ENCODE measurements at regions not wholly inside any gene's neighbourhood (a gene's known extent, or its start where the extent isn't known, plus 50 kb on each side); places are given as distances from the start of the nearest gene placed in this dataset.

GRCh38 chr2:58669998-58670397 lies 428.9 kb upstream of the FANCL start:
- Histone ChIP-seq H3K4me1 (ENCODE audit: insufficient read depth, insufficient read length) (no peaks in the 10 kb centered on the region), H3K9me3 (ENCODE audit: insufficient read depth, low read length) (no peaks in the 10 kb centered on the region), H3K4me3 (ENCODE audit: insufficient read length, low read depth) (no peak overlapping the region), H3K27me3 (ENCODE audit: insufficient read depth, insufficient read length) (no peaks in the 10 kb centered on the region), H3K36me3 (ENCODE audit: insufficient read depth, insufficient read length, low read length) (no peaks in the 10 kb centered on the region), H3K9ac (ENCODE audit: insufficient read length, low read depth) (no peak overlapping the region)
- TF ChIP-seq SUZ12 (IDR thresholded peaks at IDR 0.05; ENCODE audit: extremely low read depth, insufficient read depth, insufficient read length) (no peak), YY1 (IDR thresholded peaks at IDR 0.05; ENCODE audit: insufficient read depth, insufficient read length) (no peak), ZNF274 (IDR thresholded peaks at IDR 0.05; ENCODE audit: low read depth, low read length) (no peak)
- no peak for DNase-seq (ENCODE audit: low read depth, low spot score)

DNA sequence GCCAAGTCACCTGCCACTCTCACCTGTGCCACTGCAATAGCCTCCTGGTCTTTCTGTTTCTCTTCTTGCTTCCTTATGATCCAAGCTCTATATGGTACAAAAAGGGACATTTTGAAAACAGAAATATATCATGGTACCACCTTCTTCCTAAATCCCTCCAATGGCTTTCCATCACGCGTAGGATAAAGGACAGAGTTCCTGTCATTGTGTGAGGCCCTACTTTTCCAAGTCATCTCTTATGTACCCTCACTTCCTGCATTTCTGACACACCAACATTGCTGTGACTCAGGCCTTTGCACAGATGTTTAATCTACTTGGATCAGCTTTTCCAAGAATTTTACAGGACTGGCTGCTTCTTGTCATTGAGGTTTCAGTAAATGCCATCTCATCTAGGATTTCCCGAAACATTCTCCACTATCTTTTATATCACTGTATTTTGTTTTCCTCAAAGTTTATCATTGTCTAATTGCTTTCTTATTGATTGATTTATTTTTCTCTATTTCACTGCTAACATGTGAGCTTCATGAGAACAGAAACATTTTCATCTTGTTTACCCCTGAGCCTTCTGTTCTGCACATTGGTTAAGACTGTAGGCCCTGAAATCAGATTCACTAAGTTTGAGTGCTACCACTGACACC lies 426.1 kb upstream of the FANCL start:
- H3K27me3 ChIP-seq (ENCODE audit: insufficient read depth, insufficient read length): no peaks in the 10 kb centered on the region
- no peaks in the 10 kb centered on the region for H3K36me3 ChIP-seq (ENCODE audit: insufficient read depth, insufficient read length, low read length)
- no peak overlapping the region for H3K9ac ChIP-seq (ENCODE audit: insufficient read length, low read depth)
- no peaks in the 10 kb centered on the region for H3K9me3 ChIP-seq (ENCODE audit: insufficient read depth, low read length)
- H3K4me1 ChIP-seq (ENCODE audit: insufficient read depth, insufficient read length): no peaks in the 10 kb centered on the region
- TF ChIP-seq ZNF274 (IDR thresholded peaks at IDR 0.05; ENCODE audit: low read depth, low read length) (no peak), SUZ12 (IDR thresholded peaks at IDR 0.05; ENCODE audit: extremely low read depth, insufficient read depth, insufficient read length) (no peak), YY1 (IDR thresholded peaks at IDR 0.05; ENCODE audit: insufficient read depth, insufficient read length) (no peak)
- H3K4me3 ChIP-seq (ENCODE audit: insufficient read length, low read depth): no peak overlapping the region
- no peak for DNase-seq (ENCODE audit: low read depth, low spot score)

DNA sequence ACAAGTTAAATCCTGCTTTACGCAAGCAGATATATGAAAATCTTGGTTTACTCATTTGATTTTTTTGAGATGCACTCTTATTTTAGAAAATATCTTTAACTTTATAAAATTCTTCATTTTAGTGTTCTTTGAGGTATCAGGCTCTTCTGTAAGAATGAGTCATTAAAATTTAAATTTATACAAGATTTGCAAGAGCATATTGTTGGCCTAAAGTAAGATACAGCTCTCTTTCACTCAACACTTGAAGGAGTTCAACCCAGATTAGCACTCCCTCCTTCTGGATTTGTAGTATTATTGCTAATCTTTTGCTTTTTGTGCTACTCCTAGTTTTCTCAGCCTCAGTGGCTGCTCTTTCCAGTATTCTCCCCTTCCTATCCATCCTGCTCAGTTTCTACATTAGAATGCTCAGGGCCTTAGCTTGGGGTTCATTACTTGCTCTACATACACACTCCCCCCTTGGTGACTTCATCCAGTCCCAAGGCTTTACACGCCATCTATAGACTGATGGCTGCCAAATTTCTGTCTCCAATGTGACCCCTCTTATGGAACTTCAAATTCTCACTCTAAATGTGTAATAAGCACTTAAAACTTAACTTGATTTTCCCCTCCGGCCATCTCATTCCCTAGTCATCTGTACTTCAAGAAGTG lies 425.3 kb upstream of the FANCL start:
- H3K9ac ChIP-seq (ENCODE audit: insufficient read length, low read depth): no peak overlapping the region
- no peak for DNase-seq (ENCODE audit: low read depth, low spot score)
- TF ChIP-seq YY1 (IDR thresholded peaks at IDR 0.05; ENCODE audit: insufficient read depth, insufficient read length) (no peak), SUZ12 (IDR thresholded peaks at IDR 0.05; ENCODE audit: extremely low read depth, insufficient read depth, insufficient read length) (no peak), ZNF274 (IDR thresholded peaks at IDR 0.05; ENCODE audit: low read depth, low read length) (no peak)
- no peak overlapping the region for H3K4me3 ChIP-seq (ENCODE audit: insufficient read length, low read depth)
- H3K4me1 ChIP-seq (ENCODE audit: insufficient read depth, insufficient read length): no peaks in the 10 kb centered on the region
- no peaks in the 10 kb centered on the region for H3K9me3 ChIP-seq (ENCODE audit: insufficient read depth, low read length)
- H3K27me3 ChIP-seq (ENCODE audit: insufficient read depth, insufficient read length): no peaks in the 10 kb centered on the region
- H3K36me3 ChIP-seq (ENCODE audit: insufficient read depth, insufficient read length, low read length): no peaks in the 10 kb centered on the region

DNA sequence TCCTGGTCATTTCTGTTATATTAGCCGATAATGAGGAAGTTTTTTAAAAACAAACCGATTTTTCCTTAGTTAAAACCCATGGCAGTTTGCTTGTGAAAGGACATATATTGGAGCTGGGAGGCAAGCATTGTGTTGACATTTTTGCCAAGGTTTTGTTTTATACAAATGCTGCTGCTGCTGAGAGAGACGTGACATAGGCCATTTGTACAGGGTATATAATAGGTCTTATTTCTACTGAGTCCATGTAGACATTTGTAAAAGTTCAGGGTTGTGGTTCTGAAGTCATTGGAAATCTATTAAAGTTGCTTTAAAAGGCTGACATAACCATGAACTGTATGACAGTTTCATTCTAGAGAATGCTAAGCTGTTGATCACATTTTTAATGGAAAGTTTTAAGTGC lies 424.0 kb upstream of the FANCL start:
- Histone ChIP-seq H3K4me1 (ENCODE audit: insufficient read depth, insufficient read length) (no peaks in the 10 kb centered on the region), H3K4me3 (ENCODE audit: insufficient read length, low read depth) (no peak overlapping the region), H3K27me3 (ENCODE audit: insufficient read depth, insufficient read length) (no peaks in the 10 kb centered on the region), H3K9ac (ENCODE audit: insufficient read length, low read depth) (no peak overlapping the region), H3K9me3 (ENCODE audit: insufficient read depth, low read length) (no peaks in the 10 kb centered on the region), H3K36me3 (ENCODE audit: insufficient read depth, insufficient read length, low read length) (no peaks in the 10 kb centered on the region)
- TF ChIP-seq SUZ12 (IDR thresholded peaks at IDR 0.05; ENCODE audit: extremely low read depth, insufficient read depth, insufficient read length) (no peak), YY1 (IDR thresholded peaks at IDR 0.05; ENCODE audit: insufficient read depth, insufficient read length) (no peak), ZNF274 (IDR thresholded peaks at IDR 0.05; ENCODE audit: low read depth, low read length) (no peak)
- no peak for DNase-seq (ENCODE audit: low read depth, low spot score)

DNA sequence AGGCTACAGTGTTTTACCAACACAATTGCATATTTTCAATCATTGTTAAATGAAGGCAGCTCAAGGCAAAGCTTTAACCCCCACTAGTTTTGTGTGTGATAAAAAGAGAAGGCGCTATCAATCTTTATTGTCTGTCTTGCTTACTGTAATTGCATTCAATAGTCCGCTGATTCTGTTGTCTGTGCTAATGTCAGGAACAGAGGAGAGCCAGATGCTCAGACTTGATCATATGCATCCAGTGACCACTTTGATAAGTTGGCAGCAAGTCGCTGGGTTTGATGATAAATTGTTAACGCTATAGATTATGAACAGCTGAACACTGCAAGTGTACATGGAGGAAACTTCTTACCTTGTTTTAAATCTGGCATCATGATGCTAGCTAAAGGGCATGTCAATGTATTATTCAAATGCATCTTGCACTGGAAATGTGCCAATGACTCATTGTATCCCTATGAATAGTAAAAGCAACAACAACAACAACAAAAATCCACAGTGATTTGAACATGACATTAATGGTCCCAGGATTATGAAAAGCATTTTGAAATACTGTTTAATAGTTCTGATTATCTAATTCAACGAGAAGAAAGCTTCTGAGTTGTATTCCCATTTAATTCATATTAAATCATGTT lies 423.5 kb upstream of the FANCL start:
- H3K36me3 ChIP-seq (ENCODE audit: insufficient read depth, insufficient read length, low read length): no peaks in the 10 kb centered on the region
- H3K4me1 ChIP-seq (ENCODE audit: insufficient read depth, insufficient read length): no peaks in the 10 kb centered on the region
- H3K9ac ChIP-seq (ENCODE audit: insufficient read length, low read depth): no peak overlapping the region
- TF ChIP-seq ZNF274 (IDR thresholded peaks at IDR 0.05; ENCODE audit: low read depth, low read length) (no peak), YY1 (IDR thresholded peaks at IDR 0.05; ENCODE audit: insufficient read depth, insufficient read length) (no peak), SUZ12 (IDR thresholded peaks at IDR 0.05; ENCODE audit: extremely low read depth, insufficient read depth, insufficient read length) (no peak)
- no peak for DNase-seq (ENCODE audit: low read depth, low spot score)
- H3K27me3 ChIP-seq (ENCODE audit: insufficient read depth, insufficient read length): no peaks in the 10 kb centered on the region
- H3K4me3 ChIP-seq (ENCODE audit: insufficient read length, low read depth): no peak overlapping the region
- H3K9me3 ChIP-seq (ENCODE audit: insufficient read depth, low read length): no peaks in the 10 kb centered on the region

DNA sequence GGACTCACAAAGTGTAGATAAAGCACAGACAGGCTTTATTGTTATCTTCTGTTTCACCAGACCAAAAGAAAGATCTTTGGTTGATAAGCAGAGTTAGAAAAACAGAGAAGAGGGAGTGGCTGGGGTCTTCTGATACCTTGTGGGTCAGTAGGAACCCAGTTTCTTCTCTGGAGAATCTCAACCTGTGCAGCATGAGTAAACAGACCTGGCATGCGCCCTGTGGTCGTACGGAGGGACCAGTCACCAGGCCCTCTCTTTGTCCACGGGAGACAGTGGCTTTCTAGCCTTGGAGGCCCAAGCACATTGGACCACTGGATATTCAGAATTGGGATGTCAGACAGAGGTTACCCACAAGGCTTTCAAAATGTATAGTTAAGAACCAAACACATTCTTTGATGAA lies 418.9 kb upstream of the FANCL start:
- Histone ChIP-seq H3K9me3 (ENCODE audit: insufficient read depth, low read length) (no peaks in the 10 kb centered on the region), H3K27me3 (ENCODE audit: insufficient read depth, insufficient read length) (no peaks in the 10 kb centered on the region), H3K4me1 (ENCODE audit: insufficient read depth, insufficient read length) (no peaks in the 10 kb centered on the region), H3K4me3 (ENCODE audit: insufficient read length, low read depth) (no peak overlapping the region), H3K36me3 (ENCODE audit: insufficient read depth, insufficient read length, low read length) (no peaks in the 10 kb centered on the region), H3K9ac (ENCODE audit: insufficient read length, low read depth) (no peak overlapping the region)
- TF ChIP-seq SUZ12 (IDR thresholded peaks at IDR 0.05; ENCODE audit: extremely low read depth, insufficient read depth, insufficient read length) (no peak), ZNF274 (IDR thresholded peaks at IDR 0.05; ENCODE audit: low read depth, low read length) (no peak), YY1 (IDR thresholded peaks at IDR 0.05; ENCODE audit: insufficient read depth, insufficient read length) (no peak)
- DNase-seq (ENCODE audit: low read depth, low spot score): no peak

GRCh38 chr2:58655152-58655551 lies 414.0 kb upstream of the FANCL start:
- Histone ChIP-seq H3K36me3 (ENCODE audit: insufficient read depth, insufficient read length, low read length) (no peaks in the 10 kb centered on the region), H3K27me3 (ENCODE audit: insufficient read depth, insufficient read length) (no peaks in the 10 kb centered on the region), H3K4me3 (ENCODE audit: insufficient read length, low read depth) (no peak overlapping the region), H3K9me3 (ENCODE audit: insufficient read depth, low read length) (no peaks in the 10 kb centered on the region; the same call in 1 of the 2 replicates), H3K4me1 (ENCODE audit: insufficient read depth, insufficient read length) (no peaks in the 10 kb centered on the region), H3K9ac (ENCODE audit: insufficient read length, low read depth) (no peak overlapping the region)
- TF ChIP-seq SUZ12 (IDR thresholded peaks at IDR 0.05; ENCODE audit: extremely low read depth, insufficient read depth, insufficient read length): no peak
- no peak for TF ChIP-seq ZNF274 (IDR thresholded peaks at IDR 0.05; ENCODE audit: low read depth, low read length)
- TF ChIP-seq YY1 (IDR thresholded peaks at IDR 0.05; ENCODE audit: insufficient read depth, insufficient read length): no peak
- DNase-seq (ENCODE audit: low read depth, low spot score): no peak
